SU-DHL-6 (cell line): ENCODE measurements at regions not wholly inside any gene's neighbourhood (a gene's known extent, or its start where the extent isn't known, plus 50 kb on each side); places are given as distances from the start of the nearest gene placed in this dataset.

ENCODE experiments used
- H2AFZ ChIP-seq: fragments of 200-600 bp; sonication (generic); 2 replicates; pipeline ENCODE4 v1.6.1; 2014; ENCODE audit warnings: low read depth, mild to moderate bottlenecking, moderate library complexity, mixed read lengths, antibody characterized with exemption, low read length; ENCODE audit not compliant: severe bottlenecking
- H3F3A ChIP-seq: fragments of 200-600 bp; shearing (Covaris generic); 2 replicates; pipeline ENCODE4 v1.6.0; 2016; ENCODE audit warnings: antibody characterized with exemption, mild to moderate bottlenecking; ENCODE audit not compliant: insufficient read depth
- H3K27ac ChIP-seq: fragments of 200-600 bp; sonication (generic); 2 replicates; pipeline ENCODE4 v1.5.1; 2016; ENCODE audit warnings: low read depth, mild to moderate bottlenecking, low read length, moderate library complexity, mixed read lengths
- H3K27me3 ChIP-seq: fragments of 200-600 bp; sonication (generic), shearing (Covaris generic); 2 replicates; pipeline ENCODE4 v1.6.0; 2014; ENCODE audit warnings: mild to moderate bottlenecking, low read length
- H3K36me3 ChIP-seq: fragments of 200-600 bp; sonication (generic); 2 replicates; pipeline ENCODE4 v1.6.1; 2014; ENCODE audit warnings: mild to moderate bottlenecking, low read length, mixed read lengths
- H3K4me2 ChIP-seq: fragments of 300-600, 200-600 bp; shearing (Covaris generic), sonication (generic); 2 replicates; pipeline ENCODE4 v1.6.0; 2014; ENCODE audit warnings: low read length, low read depth, mild to moderate bottlenecking; ENCODE audit not compliant: poor library complexity, severe bottlenecking
- H3K4me3 ChIP-seq: fragments of 200-600 bp; sonication (generic); 2 replicates; pipeline ENCODE4 v1.5.1; 2014; ENCODE audit warnings: antibody characterized with exemption, low read length, mild to moderate bottlenecking, mixed read lengths; ENCODE audit not compliant: insufficient read depth, poor library complexity, severe bottlenecking
- H3K79me2 ChIP-seq: fragments of 200-600 bp; sonication (generic); 2 replicates; pipeline ENCODE4 v1.6.1; 2014; ENCODE audit warnings: mild to moderate bottlenecking, low read length, moderate library complexity; ENCODE audit not compliant: insufficient read depth
- H3K9ac ChIP-seq: fragments of 200-600 bp; sonication (generic); 2 replicates; pipeline ENCODE4 v1.7.0; 2014; ENCODE audit warnings: mild to moderate bottlenecking, low read length
- H3K9me2 ChIP-seq: fragments of 200-600 bp; sonication (generic); replicated peaks from 2 replicates; pipeline ENCODE4 v1.6.1; 2014; ENCODE audit warnings: low read length; ENCODE audit not compliant: insufficient read depth
- H3K9me3 ChIP-seq: fragments of 200-600 bp; sonication (generic); 2 replicates; pipeline ENCODE4 v1.6.1; 2014; ENCODE audit warnings: low read length, mixed read lengths; ENCODE audit not compliant: insufficient read depth
- H4K20me1 ChIP-seq: fragments of 200-600 bp; sonication (generic); 2 replicates; pipeline ENCODE4 v1.6.1; 2014; ENCODE audit warnings: low read depth, mild to moderate bottlenecking, antibody characterized with exemption, low read length, moderate library complexity, mixed read lengths
- CTCF ChIP-seq: fragments of 200-600 bp; sonication (generic); IDR thresholded peaks from one replicate; pipeline ENCODE4 v1.5.1; 2017; ENCODE audit warnings: antibody characterized with exemption, mild to moderate bottlenecking, low read length, moderate library complexity; ENCODE audit not compliant: insufficient read depth, poor library complexity, severe bottlenecking
- EZH2phosphoT487 ChIP-seq: fragments of 200-600 bp; sonication (generic), shearing (Covaris generic); conservative IDR thresholded peaks from 2 replicates; pipeline ENCODE4 v1.6.1; 2018; ENCODE audit warnings: mild to moderate bottlenecking, antibody characterized with exemption, low read length, moderate library complexity, mixed read lengths

- no peak overlapping the region for H3K27ac ChIP-seq
- H3K9me3 ChIP-seq = no peaks in the 10 kb centered on the region
- H3K4me2 ChIP-seq = no peak overlapping the region
- H2AFZ ChIP-seq = no peak overlapping the region
- H3F3A ChIP-seq = no peaks in the 10 kb centered on the region
- H3K36me3 ChIP-seq = no peaks in the 10 kb centered on the region
- no peak overlapping the region for H3K4me3 ChIP-seq
- H3K9me2 ChIP-seq = no peaks in the 10 kb centered on the region
- H3K27me3 ChIP-seq = no peaks in the 10 kb centered on the region
- no peaks in the 10 kb centered on the region for H3K79me2 ChIP-seq
- H4K20me1 ChIP-seq = no peaks in the 10 kb centered on the region
- no peak for TF ChIP-seq CTCF
- TF ChIP-seq EZH2phosphoT487 = no peak
- no peak overlapping the region for H3K9ac ChIP-seq
Measured at GRCh38 chr1:29674627-29675326, 438.5 kb downstream of the PTPRU start.

GRCh38 chr1:29673669-29674626 is 437.6 kb downstream of the PTPRU start:
- H3K79me2 ChIP-seq = no peaks in the 10 kb centered on the region
- TF ChIP-seq CTCF = no peak
- TF ChIP-seq EZH2phosphoT487 = no peak
- no peaks in the 10 kb centered on the region for H3K9me3 ChIP-seq
- H3K4me2 ChIP-seq = no peak overlapping the region
- H3K4me3 ChIP-seq = no peak overlapping the region
- no peak overlapping the region for H2AFZ ChIP-seq
- no peaks in the 10 kb centered on the region for H3K36me3 ChIP-seq
- H3K27me3 ChIP-seq = no peaks in the 10 kb centered on the region
- no peak overlapping the region for H3K27ac ChIP-seq
- no peaks in the 10 kb centered on the region for H3F3A ChIP-seq
- H3K9ac ChIP-seq = no peak overlapping the region
- H3K9me2 ChIP-seq = no peaks in the 10 kb centered on the region
- no peaks in the 10 kb centered on the region for H4K20me1 ChIP-seq

DNA sequence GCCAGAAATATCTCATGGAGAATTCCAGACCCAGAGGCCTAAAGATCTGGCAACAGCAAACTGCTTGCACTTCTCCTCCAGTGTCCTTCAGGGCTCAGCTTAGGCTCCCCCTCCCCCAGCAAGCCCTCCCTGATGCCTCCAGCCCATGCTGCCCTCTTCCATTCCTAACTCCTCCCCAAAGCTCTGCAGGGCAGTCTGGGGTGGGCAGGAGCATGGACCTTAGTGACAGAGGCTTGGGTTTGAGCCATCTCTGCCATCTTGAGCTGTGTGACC is 436.8 kb downstream of the PTPRU start:
- no peak overlapping the region for H3K4me2 ChIP-seq

More for the DNA sequence above, 436.8 kb downstream of the PTPRU start:
- TF ChIP-seq EZH2phosphoT487 (no peak), CTCF (no peak)
- H3K9ac ChIP-seq = no peak overlapping the region
- no peaks in the 10 kb centered on the region for H3K9me3 ChIP-seq
- no peak overlapping the region for H3K4me3 ChIP-seq
- no peaks in the 10 kb centered on the region for H3K9me2 ChIP-seq
- H2AFZ ChIP-seq = no peak overlapping the region
- no peaks in the 10 kb centered on the region for H3K27me3 ChIP-seq
- no peaks in the 10 kb centered on the region for H3F3A ChIP-seq
- H3K79me2 ChIP-seq = no peaks in the 10 kb centered on the region
- H3K27ac ChIP-seq = no peak overlapping the region
- H3K36me3 ChIP-seq = no peaks in the 10 kb centered on the region
- H4K20me1 ChIP-seq = no peaks in the 10 kb centered on the region
